ENCODE measurements at regions not wholly inside any gene's neighbourhood (a gene's known extent, or its start where the extent isn't known, plus 50 kb on each side); places are given as distances from the start of the nearest gene placed in this dataset.

DNA sequence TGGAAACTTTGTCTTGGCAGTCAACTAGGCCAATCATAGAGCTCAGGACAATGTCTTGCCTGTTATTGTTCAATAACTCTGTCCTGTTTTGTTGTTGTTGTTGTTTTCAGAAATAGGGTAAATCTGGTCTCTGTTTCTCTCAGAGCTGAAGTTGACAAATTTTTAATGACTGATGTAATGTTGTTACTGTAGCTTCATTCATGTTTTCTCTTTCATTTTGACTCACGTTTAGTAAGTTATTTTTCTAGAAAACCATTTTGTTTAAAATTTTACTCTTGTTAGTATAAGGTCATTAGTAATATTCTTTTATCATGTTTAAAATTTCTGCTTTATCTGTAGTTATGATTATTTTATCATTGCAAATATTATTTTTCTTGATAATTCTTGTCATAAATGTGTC, 51.6 kb upstream of the GRIK2 start:
- no peak for TF ChIP-seq POLR2A (IDR thresholded peaks at IDR 0.05; ENCODE audit: low read depth)
- TF ChIP-seq, protein P1, sequence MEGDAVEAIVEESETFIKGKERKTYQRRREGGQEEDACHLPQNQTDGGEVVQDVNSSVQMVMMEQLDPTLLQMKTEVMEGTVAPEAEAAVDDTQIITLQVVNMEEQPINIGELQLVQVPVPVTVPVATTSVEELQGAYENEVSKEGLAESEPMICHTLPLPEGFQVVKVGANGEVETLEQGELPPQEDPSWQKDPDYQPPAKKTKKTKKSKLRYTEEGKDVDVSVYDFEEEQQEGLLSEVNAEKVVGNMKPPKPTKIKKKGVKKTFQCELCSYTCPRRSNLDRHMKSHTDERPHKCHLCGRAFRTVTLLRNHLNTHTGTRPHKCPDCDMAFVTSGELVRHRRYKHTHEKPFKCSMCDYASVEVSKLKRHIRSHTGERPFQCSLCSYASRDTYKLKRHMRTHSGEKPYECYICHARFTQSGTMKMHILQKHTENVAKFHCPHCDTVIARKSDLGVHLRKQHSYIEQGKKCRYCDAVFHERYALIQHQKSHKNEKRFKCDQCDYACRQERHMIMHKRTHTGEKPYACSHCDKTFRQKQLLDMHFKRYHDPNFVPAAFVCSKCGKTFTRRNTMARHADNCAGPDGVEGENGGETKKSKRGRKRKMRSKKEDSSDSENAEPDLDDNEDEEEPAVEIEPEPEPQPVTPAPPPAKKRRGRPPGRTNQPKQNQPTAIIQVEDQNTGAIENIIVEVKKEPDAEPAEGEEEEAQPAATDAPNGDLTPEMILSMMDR (IDR thresholded peaks at IDR 0.05): no peak
- TF ChIP-seq EP300 (IDR thresholded peaks at IDR 0.05): no peak
